Breast epithelium (tissue), 4 donors: ENCODE measurements at regions not wholly inside any gene's neighbourhood (a gene's known extent, or its start where the extent isn't known, plus 50 kb on each side); places are given as distances from the start of the nearest gene placed in this dataset.

Experiments
- DNase-seq, 2 donors: peaks; one replicate each; pipeline ENCODE4 v3.0.0-alpha.2; 2019; ENCODE audit warnings: low spot score in 2 of 2
- H3K27ac ChIP-seq, 2 donors: fragments of 200-600 bp; sonication (generic) in 1 of 2; one replicate each; pipeline ENCODE4 v1.5.1; 2016 to 2019; ENCODE audit warnings: mild to moderate bottlenecking in 1 of 2
- H3K27me3 ChIP-seq, 2 donors: fragments of 200-600 bp; sonication (generic) in 1 of 2; one replicate each; pipeline versions ENCODE4 v1.5.1 to v1.6.0; 2017 to 2019; ENCODE audit warnings: control low read depth in 1 of 2, mild to moderate bottlenecking in 1 of 2
- H3K36me3 ChIP-seq: fragments of 200-600 bp; one replicate; pipeline ENCODE4 v1.5.1; 2019
- H3K4me1 ChIP-seq, 2 donors: fragments of 200-600 bp; sonication (generic); one replicate each; pipeline ENCODE4 v1.5.1; 2016 to 2019; ENCODE audit warnings: control low read depth in 1 of 2
- H3K4me3 ChIP-seq, 3 donors: fragments of 200-600 bp; sonication (generic); 1 replicate in 2 of 3; 2 replicates in 1 of 3; pipeline ENCODE4 v1.5.1; 2016 to 2019; ENCODE audit warnings: mild to moderate bottlenecking in 3 of 3, moderate library complexity in 2 of 3
- H3K9me3 ChIP-seq, 2 donors: fragments of 200-600 bp; sonication (generic) in 1 of 2; one replicate each; pipeline ENCODE4 v1.5.1; 2016 to 2019; ENCODE audit warnings: control low read depth in 1 of 2
- CTCF ChIP-seq, 3 donors: fragments of 450-650 bp; IDR thresholded peaks; one replicate each; pipeline ENCODE4 v1.5.1; 2016 to 2017; ENCODE audit warnings: antibody characterized with exemption in 3 of 3, mild to moderate bottlenecking in 3 of 3, moderate library complexity in 3 of 3
- POLR2A ChIP-seq: fragments of 450-650 bp; IDR thresholded peaks from one replicate; pipeline ENCODE4 v1.6.1; 2016; ENCODE audit warnings: antibody characterized with exemption, mild to moderate bottlenecking, moderate library complexity
- POLR2AphosphoS5 ChIP-seq, 3 donors: sonication (generic); formaldehyde crosslinking; IDR thresholded peaks; one replicate each; pipeline ENCODE4 v1.6.1; 2017; ENCODE audit warnings: antibody characterized with exemption in 3 of 3
- intact Hi-C: fragments of 100-400 bp; cut with DNase I; formaldehyde crosslinking; loops from one replicate; pipeline ENCODE4 v1.15.1; 2023; ENCODE audit warnings: low total_unique reads

- Histone ChIP-seq H3K9me3 (no peaks in the 10 kb centered on the region), H3K4me3 (no peak overlapping the region), H3K27ac (no peak overlapping the region), H3K36me3 (no peaks in the 10 kb centered on the region), H3K4me1 (no peaks in the 10 kb centered on the region), H3K27me3 (no peaks in the 10 kb centered on the region)
- DNase-seq = no peak
- intact Hi-C loops = loop anchor here (5.0 kb wide), 1 partner anchor 1123 kb away; no protein-coding TSS in a partner anchor
- TF ChIP-seq CTCF (IDR thresholded peaks at IDR 0.05) (no peak), POLR2A (no peak), POLR2AphosphoS5 (IDR thresholded peaks at IDR 0.05) (no peak)
Measured at GRCh38 chr5:158644301-158644700, 455.4 kb downstream of the EBF1 start.

GRCh38 chr5:158643840-158644239 lies 455.9 kb downstream of the EBF1 start:
- no peak for TF ChIP-seq POLR2AphosphoS5 (IDR thresholded peaks at IDR 0.05)
- no peak for TF ChIP-seq POLR2A
- no peak for TF ChIP-seq CTCF (IDR thresholded peaks at IDR 0.05)
- H3K4me3 ChIP-seq = no peak overlapping the region
- no peak for DNase-seq
- intact Hi-C loops = loop anchor here (5.0 kb wide), 1 partner anchor 1123 kb away; no protein-coding TSS in a partner anchor
- no peaks in the 10 kb centered on the region for H3K36me3 ChIP-seq
- H3K27ac ChIP-seq = no peak overlapping the region
- H3K27me3 ChIP-seq = no peaks in the 10 kb centered on the region
- no peaks in the 10 kb centered on the region for H3K4me1 ChIP-seq
- no peaks in the 10 kb centered on the region for H3K9me3 ChIP-seq

- Histone ChIP-seq H3K36me3 (no peaks in the 10 kb centered on the region), H3K4me3 (no peak overlapping the region), H3K27ac (no peak overlapping the region), H3K4me1 (no peaks in the 10 kb centered on the region), H3K27me3 (no peaks in the 10 kb centered on the region), H3K9me3 (no peaks in the 10 kb centered on the region)
- TF ChIP-seq POLR2A (no peak), POLR2AphosphoS5 (IDR thresholded peaks at IDR 0.05) (no peak), CTCF (IDR thresholded peaks at IDR 0.05) (no peak)
- no peak for DNase-seq
- intact Hi-C loops = loop anchor here (5.0 kb wide), 1 partner anchor 1124 kb away; no protein-coding TSS in a partner anchor
Measured at GRCh38 chr5:158642879-158643278, 456.8 kb downstream of the EBF1 start.

GRCh38 chr5:158641016-158641415 lies 458.7 kb downstream of the EBF1 start:
- intact Hi-C loops = loop anchor here (5.0 kb wide), 1 partner anchor 1126 kb away; no protein-coding TSS in a partner anchor
- H3K27ac ChIP-seq = no peak overlapping the region
- H3K27me3 ChIP-seq = no peaks in the 10 kb centered on the region
- no peaks in the 10 kb centered on the region for H3K36me3 ChIP-seq
- TF ChIP-seq CTCF (IDR thresholded peaks at IDR 0.05) = no peak
- no peak for TF ChIP-seq POLR2A
- TF ChIP-seq POLR2AphosphoS5 (IDR thresholded peaks at IDR 0.05) = no peak
- no peaks in the 10 kb centered on the region for H3K9me3 ChIP-seq
- H3K4me1 ChIP-seq = no peaks in the 10 kb centered on the region
- no peak for DNase-seq
- H3K4me3 ChIP-seq = no peak overlapping the region

- H3K9me3 ChIP-seq = no peaks in the 10 kb centered on the region
- no peak overlapping the region for H3K4me3 ChIP-seq
- H3K27me3 ChIP-seq = no peaks in the 10 kb centered on the region
- H3K36me3 ChIP-seq = no peaks in the 10 kb centered on the region
- intact Hi-C loops = loop anchor here (5.0 kb wide), 1 partner anchor 1127 kb away; no protein-coding TSS in a partner anchor
- TF ChIP-seq CTCF (IDR thresholded peaks at IDR 0.05) (no peak), POLR2AphosphoS5 (IDR thresholded peaks at IDR 0.05) (no peak), POLR2A (no peak)
- H3K27ac ChIP-seq = no peak overlapping the region
- H3K4me1 ChIP-seq = no peaks in the 10 kb centered on the region
- DNase-seq = no peak
Measured at GRCh38 chr5:158640593-158640980, 459.1 kb downstream of the EBF1 start.
